ENCODE measurements at regions not wholly inside any gene's neighbourhood (a gene's known extent, or its start where the extent isn't known, plus 50 kb on each side); places are given as distances from the start of the nearest gene placed in this dataset.
"Not testable (repeated sequence)": the region's sequence is repeated elsewhere in the genome, so short reads cannot be mapped to it uniquely, and the experiment has no call there.

GRCh38 chr1:243074224-243074623 is 180.9 kb downstream of the CEP170 start:
- not testable (repeated sequence) for DNase-seq (ENCODE audit: low spot score)

- not testable (repeated sequence) for DNase-seq (ENCODE audit: low spot score)
Measured at GRCh38 chr1:243067056-243067455, 188.0 kb downstream of the CEP170 start.

- not testable (repeated sequence) for DNase-seq (ENCODE audit: low spot score)
Measured at GRCh38 chr1:243061965-243062364, 193.1 kb downstream of the CEP170 start.

DNA sequence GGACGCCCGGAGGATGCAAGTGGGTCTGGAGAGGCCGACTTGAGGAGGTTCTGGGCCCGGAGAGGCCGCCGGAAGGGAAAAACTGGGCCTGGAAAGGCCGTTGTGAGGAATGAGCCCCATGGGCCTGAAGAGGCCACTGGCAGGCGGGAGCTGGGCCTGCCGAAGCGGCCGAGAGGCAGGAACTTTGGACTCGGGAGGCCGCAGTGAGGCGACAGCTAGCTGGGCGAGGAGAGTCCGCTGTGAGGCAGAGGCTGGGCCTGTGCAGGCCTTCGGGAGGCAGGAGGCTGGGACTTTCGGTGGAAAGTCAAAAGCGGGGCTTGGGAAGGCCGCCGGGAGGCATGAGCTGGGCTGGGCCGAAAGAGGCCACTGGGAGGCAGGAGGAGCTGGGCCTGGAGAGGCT is 199.6 kb downstream of the CEP170 start:
- DNase-seq (ENCODE audit: low spot score) = not testable (repeated sequence)

- DNase-seq (ENCODE audit: low spot score) = peak; percentile 0
Measured at GRCh38 chr1:243055091-243055490, 200.0 kb downstream of the CEP170 start.

GRCh38 chr1:243054681-243055080 is 200.4 kb downstream of the CEP170 start:
- not testable (repeated sequence) for DNase-seq (ENCODE audit: low spot score)

GRCh38 chr1:243053048-243053447 is 202.0 kb downstream of the CEP170 start:
- DNase-seq (ENCODE audit: low spot score) = not testable (repeated sequence)

DNA sequence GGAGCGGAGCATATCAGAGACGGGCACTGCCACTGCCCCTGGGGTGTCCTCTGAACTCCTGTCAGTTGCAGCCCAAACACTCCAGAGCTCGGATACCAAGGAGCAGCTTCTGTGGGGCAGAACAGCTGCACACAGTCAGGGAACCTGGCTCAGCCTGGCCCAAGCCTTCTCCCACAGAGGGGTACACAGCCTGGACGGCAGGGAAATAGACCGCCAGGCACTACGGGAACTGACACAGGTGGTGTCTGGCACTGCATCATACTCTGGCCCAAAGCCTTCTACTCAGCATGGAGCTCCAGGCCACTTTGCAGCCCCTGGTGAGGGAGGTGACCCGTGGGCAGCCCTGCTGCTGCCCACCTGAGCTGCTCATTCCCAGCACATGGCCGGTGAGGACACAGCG is 204.5 kb downstream of the CEP170 start:
- DNase-seq (ENCODE audit: low spot score) = not testable (repeated sequence)

GRCh38 chr1:243049716-243050115 is 205.4 kb downstream of the CEP170 start:
- not testable (repeated sequence) for DNase-seq (ENCODE audit: low spot score)

GRCh38 chr1:243021365-243021764 is 233.7 kb downstream of the CEP170 start:
- DNase-seq (ENCODE audit: low spot score) = not testable (repeated sequence)

GRCh38 chr1:243019030-243019635 is 235.9 kb downstream of the CEP170 start:
- not testable (repeated sequence) for DNase-seq (ENCODE audit: low spot score)

DNA sequence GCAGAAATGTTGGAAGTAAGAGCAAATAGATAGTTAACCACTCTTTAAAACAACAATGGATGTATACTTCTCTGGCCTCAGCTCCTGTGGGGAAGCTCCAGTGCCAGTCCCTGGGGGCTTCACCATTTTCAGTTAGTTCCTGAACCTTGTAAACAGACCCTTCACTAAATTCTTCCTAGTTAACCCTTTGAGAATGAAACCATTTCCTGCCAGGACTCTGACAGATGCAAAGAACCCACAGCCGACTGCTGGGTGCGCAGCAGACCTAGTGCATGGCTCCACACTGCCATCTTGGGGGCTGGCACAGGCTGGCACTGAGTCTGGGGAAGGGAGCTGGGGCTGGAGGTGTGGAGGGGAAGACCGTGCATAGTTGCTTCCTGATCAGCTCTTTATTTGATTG is 244.4 kb downstream of the CEP170 start:
- DNase-seq (ENCODE audit: low spot score) = not testable (repeated sequence)

GRCh38 chr1:243001003-243001402 is 254.1 kb downstream of the CEP170 start:
- DNase-seq (ENCODE audit: low spot score) = not testable (repeated sequence)

GRCh38 chr1:242992776-242993175 is 262.3 kb downstream of the CEP170 start:
- not testable (repeated sequence) for DNase-seq (ENCODE audit: low spot score)

DNA sequence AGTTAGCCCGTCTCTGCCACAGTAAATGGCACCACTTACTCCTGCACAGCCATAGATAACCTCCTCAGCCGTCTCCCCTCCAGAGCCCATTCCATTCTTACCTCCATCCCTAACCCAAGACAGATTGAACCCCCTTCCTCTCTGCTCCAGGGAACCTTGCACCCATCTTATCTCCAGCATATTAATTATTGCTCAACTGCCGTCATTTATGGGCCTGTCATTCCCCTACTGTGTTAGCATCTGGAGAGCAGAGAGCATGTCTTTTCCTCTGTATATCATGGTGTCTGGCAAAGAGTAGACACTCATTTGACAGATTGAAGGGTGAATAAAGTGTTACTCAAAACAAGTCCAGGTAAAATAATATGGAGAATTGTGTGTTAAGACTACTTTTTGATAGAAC is 270.0 kb downstream of the CEP170 start:
- DNase-seq (ENCODE audit: low spot score) = not testable (repeated sequence)

- not testable (repeated sequence) for DNase-seq (ENCODE audit: low spot score)
Measured at GRCh38 chr1:242973341-242973740, 281.7 kb downstream of the CEP170 start.

- no peak for DNase-seq (ENCODE audit: low spot score)
Measured at GRCh38 chr1:242966892-242967291, 288.2 kb downstream of the CEP170 start.

DNA sequence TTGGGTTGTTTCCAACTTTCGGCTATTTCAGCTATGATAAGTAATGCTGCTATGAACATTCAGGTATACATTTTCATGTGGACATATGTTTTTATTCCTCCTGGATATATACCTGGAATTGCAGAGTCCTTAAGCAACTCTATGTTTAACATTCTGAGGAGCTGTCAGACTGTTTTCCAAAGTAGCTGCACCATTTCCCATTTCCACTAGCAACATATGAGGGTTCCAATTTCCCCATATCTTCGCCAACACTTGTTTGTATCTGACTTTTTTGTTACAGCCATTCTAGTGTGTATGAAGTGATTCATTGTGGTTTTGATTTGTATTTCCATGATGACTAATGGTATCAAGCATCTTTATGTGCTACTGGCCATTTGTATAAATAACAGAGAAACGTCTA is 295.7 kb downstream of the CEP170 start:
- DNase-seq (ENCODE audit: low spot score) = not testable (repeated sequence)

- DNase-seq (ENCODE audit: low spot score) = not testable (repeated sequence)
Measured at GRCh38 chr1:242954945-242955344, 300.1 kb downstream of the CEP170 start.

- no peak for DNase-seq (ENCODE audit: low spot score)
Measured at GRCh38 chr1:242946206-242946605, 308.9 kb downstream of the CEP170 start.

DNA sequence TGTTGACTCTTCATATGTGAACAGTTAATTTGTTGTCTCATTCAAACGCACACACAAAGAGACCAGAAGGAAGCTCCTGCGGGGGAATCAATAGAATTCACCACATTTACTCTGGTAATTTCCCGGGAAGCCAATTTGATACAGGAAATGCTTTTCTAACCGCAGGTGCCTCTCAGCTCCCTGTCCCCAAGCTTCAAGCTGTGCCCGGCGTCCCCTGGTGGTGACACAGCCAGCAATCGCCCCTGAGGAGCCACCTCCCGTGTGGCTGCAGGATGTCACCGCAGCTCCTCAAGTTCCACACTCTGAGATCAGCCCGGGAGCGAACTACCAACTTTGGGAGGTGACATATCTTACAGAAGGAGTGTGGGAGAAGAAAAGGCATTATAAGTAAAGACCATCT is 318.4 kb downstream of the CEP170 start:
- not testable (repeated sequence) for DNase-seq (ENCODE audit: low spot score)

GRCh38 chr1:242924717-242925116 is 330.4 kb downstream of the CEP170 start:
- DNase-seq (ENCODE audit: low spot score) = not testable (repeated sequence)

- DNase-seq (ENCODE audit: low spot score) = not testable (repeated sequence)
Measured at GRCh38 chr1:242923603-242924002, 331.5 kb downstream of the CEP170 start.

DNA sequence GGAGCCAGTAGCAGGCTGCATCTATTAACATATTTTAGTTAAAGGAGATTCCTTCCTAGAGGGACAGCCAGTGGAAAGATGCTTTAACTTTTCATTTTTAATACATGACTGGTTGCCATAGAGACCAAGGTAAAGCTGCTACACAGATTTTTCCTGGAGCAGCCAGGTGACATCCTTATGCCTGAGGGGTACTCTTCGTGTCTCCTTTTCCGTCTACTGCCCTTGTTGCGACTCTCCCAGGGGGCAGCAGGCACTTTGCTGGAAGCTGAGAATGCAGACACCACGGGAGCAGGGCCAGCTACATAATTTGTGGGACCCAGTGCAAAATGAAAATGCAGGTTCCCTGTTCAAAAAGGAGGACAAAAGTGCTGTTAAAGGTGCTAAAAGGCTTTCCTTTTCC is 340.4 kb downstream of the CEP170 start:
- not testable (repeated sequence) for DNase-seq (ENCODE audit: low spot score)
